HG02943 (cell line): ENCODE measurements at regions not wholly inside any gene's neighbourhood (a gene's known extent, or its start where the extent isn't known, plus 50 kb on each side); places are given as distances from the start of the nearest gene placed in this dataset.

Experiments used
- ATAC-seq: cut with Tn5 transposase; IDR thresholded peaks from one replicate; pipeline ENCODE4 v1.9.1; 2021; ENCODE audit warnings: mild to moderate bottlenecking, low read depth, moderate library complexity; ENCODE audit not compliant: unreplicated experiment

DNA sequence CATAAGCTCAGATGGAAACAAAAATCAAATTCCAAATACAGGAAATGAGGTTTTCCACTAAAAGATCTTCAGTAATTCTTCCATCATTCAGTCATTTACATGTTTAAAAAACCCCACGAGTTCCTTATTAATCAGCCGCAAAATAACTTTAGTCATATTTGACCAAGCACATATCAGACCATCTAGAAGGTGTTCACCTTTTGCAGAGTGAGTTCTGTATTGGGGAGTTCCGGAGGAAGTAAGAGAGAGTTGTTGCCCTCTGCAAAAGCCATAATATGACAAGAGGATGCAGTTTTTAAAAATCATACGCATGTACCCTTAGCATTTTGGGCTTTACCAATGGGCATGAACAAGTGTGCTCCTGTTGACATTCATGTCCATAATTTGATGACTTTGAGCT is 61.6 kb downstream of the CCR1 start:
- ATAC-seq: no peak

DNA sequence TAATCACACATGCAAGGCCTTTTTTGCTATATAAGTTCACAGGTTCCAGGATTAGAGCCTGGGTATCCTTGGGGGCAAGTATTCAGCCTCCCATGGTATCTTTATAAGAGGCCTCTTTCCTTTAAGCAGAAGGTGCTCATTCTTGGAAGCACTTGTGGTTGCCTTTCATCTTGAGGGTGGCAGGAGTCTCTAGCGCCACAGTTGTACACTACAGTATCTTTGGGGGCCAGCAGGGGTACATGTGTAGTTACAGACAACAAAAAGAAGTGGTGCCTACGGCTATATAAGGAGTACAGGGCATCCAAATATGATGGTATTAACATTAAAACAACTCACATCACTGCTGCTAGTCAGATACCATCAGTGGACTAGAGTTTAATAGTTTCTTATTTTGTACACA is 62.1 kb downstream of the CCR1 start:
- no peak for ATAC-seq

DNA sequence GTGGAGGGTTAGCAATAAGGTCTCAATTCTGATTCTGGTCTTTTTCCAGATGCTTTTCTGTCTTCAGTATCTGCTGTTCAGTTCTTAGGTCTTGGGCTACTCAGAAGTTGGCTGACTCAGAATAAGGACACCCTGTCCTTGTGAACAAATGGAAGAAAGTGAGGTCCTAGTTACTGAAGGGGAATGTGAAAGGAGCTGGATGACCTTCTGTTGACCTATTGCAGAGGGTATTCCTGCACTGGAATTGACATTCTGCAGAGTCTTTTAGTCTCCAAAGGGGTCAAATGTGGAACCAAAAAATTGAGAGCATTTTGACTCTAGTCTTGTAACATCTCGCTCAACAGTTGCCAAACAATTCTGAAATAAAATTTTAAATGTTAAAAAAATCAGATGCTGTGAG is 63.0 kb downstream of the CCR1 start:
- ATAC-seq: no peak

DNA sequence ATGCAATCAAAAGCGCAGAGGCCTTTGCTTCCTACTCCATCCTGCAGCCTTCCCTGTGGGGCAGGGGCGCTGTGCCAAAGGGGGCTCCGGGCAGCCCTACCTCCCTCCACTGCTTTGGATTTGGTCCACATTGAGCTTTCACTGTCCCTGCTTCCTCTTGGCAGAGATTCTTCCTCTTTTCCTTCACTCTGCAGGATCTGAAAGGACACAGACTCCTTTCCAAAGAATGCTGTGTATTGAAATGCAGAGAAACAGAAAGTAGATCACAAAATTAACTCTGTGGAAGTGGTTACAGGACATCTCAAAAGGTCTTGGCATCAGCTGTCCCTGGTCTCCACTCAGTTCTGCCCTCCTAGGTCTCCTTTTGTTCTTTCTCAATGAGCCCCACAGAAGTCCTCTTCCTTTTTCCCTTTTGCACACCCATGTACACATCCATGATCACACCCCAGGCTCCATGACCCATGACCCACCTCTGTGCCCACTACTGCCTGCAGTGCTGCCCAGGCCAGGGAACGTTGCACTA is 64.1 kb downstream of the CCR1 start:
- no peak for ATAC-seq

DNA sequence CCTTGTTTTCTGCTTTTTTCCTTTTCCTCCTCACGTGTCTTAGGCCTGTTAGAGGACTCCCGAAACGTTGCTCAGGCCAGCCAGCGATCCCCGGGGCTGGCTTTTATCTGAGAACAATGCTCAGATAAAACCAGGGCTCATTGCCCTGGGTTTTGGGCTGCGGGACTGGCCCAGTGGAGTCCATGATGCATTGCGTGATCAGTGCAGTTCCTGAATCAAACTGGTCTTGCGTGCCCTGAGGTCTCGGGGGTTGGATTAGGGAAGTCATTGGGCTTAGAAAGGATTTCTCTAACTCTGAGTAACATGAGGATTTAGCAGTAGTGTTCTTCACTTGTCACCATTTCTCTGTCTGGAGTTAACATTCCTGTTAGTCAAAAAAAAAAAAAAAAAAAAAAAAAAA is 66.3 kb downstream of the CCR1 start:
- no peak for ATAC-seq

DNA sequence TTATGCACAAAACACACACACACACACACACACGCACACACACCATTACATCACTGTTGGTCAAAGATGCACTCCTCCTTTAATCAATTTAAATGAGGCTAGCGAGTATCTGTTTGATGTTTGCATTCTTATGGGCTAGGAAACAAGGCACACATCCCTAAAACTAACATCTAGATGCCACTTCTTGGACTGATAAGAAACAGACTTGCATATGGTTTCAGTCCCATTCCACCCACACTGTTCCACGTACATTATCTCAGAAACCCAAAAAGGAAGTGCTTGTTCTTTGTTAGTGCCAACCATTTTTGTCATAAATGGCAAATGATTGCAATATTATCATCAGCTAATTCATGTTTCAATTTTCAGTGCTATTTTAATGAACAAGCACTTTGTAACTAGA is 69.5 kb downstream of the CCR1 start:
- ATAC-seq: no peak

DNA sequence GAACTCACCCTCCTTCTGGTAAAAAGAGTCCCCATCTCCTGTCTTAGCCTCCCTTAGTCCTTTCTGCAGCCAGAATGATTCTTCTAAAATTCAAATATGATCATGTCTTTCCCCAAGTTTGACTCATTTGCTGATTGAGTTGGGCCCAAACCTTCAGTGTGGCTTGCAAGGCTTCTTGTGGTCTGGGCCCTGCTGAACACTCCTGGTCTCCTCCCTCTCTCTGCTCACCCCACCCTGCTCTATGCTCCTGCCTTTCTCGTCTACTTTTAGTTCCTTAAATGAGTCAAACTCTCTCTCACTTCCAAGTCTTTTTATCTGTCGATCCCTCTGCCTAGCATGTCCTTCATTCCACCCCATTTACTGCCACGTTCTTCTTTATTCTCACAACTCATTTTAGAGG is 72.6 kb downstream of the CCR1 start:
- no peak for ATAC-seq

DNA sequence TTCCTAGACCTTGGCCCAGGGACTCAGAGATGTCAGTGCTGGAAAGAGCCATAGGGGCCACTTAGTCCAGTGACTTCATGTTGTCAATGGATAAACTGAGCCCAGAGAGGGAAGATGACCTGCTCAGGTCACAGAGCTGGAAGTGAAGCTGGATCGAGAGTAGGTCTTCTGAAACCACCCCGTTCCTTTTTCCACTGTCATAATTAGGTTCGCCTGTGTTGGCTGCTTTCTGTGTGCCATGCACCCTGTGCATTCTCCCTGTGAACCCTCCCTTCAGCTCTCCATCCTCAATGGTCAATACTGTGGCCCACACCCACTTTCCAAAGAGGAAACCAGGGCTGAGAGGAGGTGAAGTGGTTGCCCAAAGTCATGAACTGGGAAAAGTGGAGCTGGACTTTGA is 74.8 kb downstream of the CCR1 start:
- no peak for ATAC-seq

DNA sequence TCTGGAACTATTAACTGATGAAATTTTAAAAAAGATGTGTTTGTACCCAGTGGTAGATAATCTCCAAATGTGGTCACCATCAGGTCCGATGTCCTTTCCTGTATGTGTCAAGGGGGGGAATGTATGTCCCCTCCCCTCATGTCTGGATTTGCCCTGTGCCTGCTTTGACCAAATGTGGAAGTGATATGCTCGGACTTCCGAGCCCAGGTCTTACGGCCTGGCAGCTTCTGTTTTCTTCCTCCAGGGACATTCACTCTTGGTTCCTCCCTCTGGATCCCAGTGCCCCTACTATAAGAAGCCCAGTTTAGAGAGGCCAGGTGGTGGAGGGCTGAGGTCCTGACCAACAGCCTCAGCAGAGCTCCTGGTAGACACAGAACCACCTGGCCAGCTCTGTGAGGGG is 75.5 kb downstream of the CCR1 start:
- no peak for ATAC-seq

DNA sequence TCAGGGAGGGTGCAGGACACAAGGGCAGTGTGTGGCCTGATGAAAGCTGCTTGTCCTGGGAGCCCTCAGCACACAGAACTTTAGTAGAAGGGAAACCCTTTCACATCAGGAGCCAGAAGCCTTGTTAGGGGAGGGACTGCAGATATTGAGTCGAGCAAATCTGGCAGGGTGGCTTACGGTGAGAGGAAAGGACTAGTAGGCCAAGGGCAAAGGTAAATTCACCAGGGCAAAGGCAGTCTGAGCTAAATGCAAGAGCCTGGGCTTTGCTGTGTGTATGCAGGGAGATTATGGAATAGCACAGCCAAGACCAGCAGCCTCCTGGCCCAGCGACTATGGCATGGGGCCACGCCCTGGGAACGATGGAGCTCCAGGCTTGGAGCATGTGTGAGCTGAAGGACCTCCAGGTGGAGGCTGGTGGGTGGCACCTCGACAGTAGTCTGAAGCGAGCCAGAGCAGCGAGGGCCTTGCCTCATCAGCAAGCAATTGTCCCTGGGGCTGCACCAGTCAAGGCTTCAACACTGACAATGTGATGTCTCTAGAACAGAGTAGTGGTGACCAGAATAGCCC is 76.1 kb downstream of the CCR1 start:
- ATAC-seq: no peak

DNA sequence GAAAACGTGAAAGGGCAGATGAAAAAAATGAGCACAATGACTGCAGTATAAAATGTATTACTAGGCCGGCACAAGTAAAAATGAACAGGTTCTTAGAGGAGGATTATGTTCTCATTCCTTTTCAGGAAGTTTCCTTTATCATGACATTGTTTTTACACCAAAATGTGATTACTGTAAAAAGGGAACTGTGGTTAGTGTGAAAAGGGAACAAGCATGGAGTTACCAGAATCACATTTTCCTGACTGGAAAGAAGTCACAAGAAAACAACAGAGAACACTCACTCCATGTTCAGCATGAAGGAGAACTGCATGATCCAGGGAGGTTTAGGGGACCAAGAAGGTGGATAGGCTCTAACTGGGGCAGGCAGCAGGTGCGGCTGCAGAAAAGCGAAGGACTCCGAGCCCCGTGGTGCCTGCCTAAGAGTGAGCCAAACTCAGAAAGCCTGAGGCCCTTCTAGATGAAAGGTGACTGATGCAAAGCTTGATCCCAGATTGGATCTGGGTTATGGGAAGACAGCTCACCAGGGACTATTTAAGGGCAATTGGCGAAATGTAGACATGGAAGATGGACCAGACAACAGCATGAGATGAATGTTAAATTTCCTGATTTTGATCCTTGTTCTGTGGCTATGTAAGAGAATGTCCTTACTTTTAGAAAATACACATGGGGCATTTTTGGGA is 77.3 kb downstream of the CCR1 start:
- no peak for ATAC-seq

DNA sequence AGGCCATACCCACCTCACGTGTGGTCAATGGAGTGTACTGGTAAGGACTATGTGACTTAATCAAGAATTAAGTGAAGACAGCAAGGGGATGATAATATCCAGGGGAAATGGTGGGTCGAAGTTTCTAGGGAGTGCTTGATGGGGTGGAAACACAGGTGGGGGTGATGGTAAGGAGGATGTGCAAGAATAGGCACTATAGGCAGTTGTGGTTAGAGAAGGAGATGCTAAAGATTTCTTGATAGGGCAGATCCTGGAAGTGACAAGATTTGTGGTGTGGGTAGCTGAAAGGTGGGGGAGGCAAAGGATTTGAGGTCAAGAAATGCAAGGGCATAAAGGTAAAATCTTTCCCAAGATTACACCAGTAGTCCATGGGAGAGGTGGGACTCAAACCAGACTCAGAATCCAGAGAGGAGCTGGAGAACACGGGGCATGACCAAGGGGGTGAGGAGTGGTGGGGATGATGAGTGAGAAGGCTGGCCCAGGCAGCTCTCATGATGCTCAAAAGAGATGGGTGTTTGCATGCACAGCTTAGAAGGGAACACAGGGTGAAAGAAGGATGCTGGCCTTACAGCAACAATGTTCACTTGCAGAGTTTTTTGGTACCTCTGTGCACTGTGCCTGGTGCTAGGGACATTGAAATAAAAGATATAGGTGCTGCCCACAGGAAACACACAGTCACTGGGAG is 78.4 kb downstream of the CCR1 start:
- ATAC-seq: no peak

DNA sequence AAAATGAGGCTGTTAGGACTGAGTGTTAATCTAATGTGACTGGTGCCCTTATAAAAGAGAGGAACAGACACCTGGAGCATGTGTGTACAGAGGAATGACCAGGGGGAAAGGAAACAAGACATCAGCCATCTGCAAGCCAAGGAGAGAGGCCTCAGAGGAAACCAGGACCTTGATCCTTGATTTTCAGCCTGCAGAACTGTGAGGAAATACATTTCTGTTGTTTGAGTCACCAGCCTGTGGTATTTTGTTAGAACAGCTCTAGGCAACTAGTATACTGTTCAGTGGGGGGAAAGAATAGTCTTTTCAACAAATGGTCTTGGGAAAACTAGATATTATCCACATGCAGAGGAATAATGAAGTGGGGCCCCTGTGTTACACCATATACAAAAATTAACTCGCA is 80.6 kb downstream of the CCR1 start:
- ATAC-seq: no peak

DNA sequence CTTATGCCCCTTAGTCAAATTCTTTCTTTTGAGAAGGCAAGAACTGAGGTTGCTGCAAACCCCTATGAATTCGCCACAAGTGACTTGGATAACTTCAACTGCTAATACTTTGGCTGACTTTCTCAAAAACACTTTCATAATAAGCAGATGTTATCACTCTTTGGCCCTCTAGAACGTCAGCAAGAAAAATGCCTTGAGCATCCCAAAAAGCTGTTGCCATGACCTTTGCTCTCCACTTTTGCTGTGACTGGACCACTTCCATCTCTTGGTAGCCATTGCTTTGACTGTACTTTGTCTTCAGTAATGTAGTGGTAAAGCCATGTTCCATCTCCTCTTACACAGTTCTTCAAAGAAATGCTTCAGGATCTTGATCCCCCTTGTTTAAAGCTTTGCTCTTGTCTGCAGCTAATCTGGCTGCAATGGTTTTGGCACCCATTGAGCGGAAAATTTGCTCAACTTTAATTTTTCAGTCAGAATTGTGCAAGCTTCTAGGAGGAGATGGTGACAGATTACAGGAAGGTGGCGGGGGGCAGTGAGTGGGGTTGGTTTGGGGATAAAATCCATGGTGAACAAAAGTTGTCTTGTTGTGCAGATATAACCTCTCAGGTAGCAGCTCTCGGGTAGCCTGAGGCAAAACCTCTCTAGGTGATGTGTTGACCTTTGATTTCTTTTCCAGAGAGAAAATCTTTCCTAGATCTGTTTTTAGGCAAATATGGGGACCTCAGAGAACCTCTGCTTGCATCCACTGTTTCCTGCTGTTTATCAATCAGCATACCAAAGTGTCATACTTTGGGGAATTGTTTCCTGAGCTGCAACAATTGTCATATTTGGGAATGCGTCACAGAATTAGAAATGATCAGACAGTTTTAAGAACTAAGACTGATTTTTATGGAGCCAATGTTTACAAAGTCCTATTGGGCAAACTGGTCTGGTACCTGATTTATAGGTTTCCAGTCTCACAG is 83.6 kb downstream of the CCR1 start:
- no peak for ATAC-seq

DNA sequence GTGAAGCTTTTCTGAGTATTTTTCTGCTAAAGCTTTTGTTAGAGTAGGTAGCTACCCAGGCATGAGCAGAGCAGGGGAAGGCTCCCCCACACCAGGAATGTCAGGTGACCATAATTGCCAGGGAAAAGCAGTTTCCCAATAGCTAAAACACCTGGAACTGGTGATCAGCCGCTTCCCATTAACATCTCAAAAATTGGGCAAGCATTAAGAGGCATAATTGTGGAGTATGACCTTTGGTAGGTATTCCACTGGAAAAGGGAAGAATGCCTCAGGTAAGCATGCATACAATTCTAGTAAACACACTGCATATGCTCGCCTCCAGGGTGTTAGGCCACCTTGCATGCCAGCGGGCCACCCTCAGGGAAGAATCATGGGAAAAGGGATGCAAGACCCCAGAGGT is 84.5 kb downstream of the CCR1 start:
- ATAC-seq: no peak

DNA sequence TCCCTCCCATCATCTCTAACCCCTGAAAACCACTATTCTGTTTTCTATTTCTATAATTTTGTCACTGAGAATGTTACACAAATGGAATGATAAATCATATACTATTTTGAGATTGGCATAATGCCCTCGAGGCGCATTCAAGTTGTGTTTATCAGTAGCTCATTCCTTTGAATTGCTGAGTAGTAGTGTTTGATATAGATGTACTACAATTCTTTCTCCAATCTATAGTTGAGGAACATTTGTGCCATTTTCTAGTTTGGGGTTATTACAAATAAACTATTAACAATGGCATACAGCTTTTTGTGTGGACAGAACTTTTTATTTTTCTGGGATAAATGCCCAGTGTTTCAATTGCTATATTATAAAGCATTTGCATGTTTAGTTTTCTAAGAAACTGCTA is 86.0 kb downstream of the CCR1 start:
- ATAC-seq: no peak

DNA sequence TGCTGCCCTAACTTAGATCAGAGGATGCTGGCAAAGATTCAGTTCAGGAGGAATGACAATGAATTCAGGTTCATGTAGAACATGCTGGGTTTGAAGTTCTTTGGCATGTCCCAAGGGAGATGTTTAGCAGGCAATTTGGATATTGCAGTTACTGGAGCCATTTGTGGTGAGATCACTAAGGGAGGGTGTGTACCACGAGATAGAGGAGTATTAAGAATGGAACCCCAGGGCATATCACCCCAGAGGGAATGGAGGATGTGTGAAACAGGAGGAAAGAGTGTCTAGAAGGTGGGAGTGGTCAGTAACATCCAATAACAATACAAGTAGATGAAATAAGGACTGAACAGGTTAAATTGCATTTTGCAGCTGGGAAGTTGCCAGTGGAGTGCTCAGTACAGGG is 87.1 kb downstream of the CCR1 start:
- ATAC-seq: no peak

DNA sequence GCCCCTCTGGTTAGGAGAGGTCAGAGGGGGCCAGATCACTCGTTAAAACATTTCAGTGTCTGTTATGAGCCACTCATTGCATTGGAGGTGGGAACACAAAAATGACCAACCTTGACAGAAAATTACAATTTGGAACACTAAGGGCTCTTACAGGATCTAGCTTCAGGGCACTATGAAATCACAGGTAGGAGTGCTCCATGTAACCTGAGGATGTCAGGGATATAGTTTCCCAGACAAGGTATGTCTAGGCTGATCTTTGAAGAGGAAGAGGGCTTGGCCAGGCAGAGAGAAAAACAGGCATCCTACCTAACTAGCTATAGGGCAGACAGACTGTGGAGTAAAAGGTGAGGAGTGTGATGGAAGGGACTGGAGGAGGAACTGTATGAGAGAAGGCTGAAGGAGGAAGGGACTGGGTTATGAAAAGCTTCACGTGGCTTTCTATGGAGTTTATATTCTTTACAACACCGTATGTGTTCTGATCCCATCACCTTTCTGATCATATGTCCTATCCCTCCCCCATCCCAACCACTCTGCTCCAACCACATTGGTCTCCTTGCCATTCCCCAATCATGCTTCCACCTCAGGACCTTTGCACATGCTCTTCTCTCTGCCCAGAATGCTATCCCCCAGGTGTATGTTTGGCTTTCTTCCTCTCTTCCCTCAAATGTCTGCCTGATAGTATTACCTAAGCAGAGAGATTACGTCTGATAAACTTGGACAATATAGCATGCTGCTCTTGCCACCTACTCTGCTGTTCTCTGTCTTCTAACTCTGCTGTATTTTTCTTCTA is 88.2 kb downstream of the CCR1 start:
- no peak for ATAC-seq

DNA sequence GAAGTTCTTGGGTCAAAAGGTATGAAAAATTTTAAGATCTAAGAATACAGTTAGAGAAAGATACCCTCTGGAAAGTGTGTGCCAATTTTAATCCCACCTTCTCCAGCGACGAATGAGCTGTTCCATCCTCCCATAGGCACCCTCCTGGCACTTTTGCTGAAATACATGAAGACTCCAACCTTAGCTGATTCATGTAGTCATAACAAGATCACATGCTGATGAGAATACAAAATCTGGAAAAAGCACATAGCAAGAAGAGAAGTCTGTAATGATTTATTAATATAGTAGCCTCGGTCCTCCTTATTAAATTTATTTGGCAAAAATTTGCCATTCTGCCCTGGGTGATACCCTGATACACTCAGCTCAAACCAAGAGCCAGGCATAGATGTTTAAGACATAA is 88.9 kb downstream of the CCR1 start:
- no peak for ATAC-seq

DNA sequence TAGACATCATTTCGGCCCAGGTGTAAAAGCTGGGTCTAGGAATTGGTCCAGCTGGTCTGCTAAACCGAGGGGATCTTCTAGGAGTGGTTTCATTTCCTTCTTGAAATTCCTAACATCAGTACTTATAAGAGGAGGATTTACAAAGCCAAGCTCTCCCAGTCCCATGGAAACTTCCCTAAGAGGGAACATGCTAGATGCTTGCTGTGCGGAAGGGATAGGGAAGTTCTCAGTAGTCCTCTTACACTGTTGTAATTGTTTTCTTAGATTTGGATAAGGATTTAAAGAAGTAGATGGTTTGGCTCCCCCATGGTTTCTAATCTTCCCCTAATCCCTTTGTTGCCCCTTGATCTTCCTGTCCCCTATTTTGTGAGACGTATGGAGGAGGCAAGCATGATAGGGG is 89.7 kb upstream of the XCR1 start:
- no peak for ATAC-seq
